ENCODE measurements at regions not wholly inside any gene's neighbourhood (a gene's known extent, or its start where the extent isn't known, plus 50 kb on each side); places are given as distances from the start of the nearest gene placed in this dataset.
A peak's percentile ranks its signal among the peaks of the same experiment; 100 is the strongest.

- DNase-seq (ENCODE audit: low spot score in 2 of 2) (no peak), FAIRE-seq (no peak)
Observed at GRCh38 chr10:118940386-118940785, 89.1 kb upstream of the NANOS1 start.

DNA sequence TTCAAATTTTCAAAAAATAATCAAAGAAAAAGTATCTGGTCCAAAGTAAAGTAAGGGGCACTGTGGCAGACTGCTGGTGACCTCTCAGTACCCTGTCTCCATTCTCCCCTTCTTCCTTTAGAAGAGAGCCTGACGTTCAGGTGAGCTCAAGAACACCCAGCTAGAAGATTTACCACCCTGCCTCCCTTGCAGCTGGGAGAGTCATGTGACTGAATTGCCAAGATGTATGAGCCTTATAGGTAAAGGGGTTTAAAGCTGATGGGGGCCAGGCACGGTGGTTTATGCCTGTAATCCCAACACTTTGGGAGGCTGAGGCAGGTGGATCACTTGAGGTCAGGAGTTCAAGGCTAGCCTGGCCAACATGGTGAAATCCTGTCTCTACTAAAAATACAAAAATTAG is 86.3 kb upstream of the NANOS1 start:
- DNase-seq (ENCODE audit: low spot score in 2 of 2): no peak
- no peak for FAIRE-seq

DNA sequence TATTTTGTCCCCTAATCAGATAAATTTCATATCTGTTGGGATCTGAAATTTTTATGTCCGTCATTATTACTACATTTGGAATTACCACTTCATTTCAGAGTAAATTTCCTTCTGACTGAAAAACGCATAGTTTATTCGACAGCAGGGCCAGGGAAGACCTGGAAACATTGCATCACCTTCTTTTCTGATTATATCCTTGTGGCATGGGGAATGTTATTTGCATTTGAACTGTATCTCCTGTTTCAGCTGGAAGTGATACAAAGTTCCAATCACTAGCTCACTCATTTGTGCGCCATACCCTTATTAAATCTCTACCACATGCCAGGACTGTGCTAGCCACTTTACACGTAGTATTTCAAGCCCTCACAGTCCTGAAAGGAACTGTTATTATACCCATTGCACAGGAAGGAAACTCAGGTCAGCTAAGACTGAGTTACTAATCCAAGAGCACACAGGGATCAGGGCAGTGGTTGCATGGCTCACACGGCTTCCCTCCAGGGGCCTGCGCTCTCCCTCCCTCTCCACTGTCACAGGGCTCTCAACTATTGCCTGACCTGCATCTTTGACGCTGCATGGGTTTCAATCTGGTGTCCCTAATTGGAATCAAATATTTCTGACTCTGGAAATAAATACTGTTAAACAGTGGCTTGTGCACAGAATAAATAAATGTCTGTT is 84.4 kb upstream of the NANOS1 start:
- DNase-seq (ENCODE audit: low spot score in 2 of 2) (no peak), FAIRE-seq (no peak)

- FAIRE-seq (no peak), DNase-seq (ENCODE audit: low spot score in 2 of 2) (no peak)
Observed at GRCh38 chr10:118948786-118949185, 80.7 kb upstream of the NANOS1 start.

DNA sequence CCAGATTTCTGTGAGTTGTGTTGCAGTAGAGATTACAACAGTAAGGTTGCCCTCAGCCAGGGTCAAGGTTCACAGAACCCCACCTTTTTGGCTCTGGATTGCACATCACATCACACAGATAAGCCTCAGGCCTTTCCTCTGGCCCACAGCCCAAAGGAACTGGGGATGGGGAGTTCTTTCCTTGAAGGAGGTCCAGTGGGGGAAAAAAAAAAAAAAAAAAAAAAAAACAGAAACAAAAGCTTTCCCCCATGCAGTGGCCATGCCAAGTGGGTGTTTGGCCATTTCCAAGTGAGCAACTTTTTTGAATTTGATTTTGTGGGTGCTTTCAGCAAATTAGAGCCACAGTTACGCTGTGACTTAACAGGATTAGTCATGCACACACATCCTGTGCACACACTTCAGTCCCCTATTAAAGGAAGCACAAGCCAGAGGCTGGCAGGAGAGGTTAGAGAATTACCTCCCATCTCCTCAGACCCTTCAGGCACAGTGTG is 79.3 kb upstream of the NANOS1 start:
- FAIRE-seq: no peak

GRCh38 chr10:118950997-118951637 is 78.4 kb upstream of the NANOS1 start:
- no peak for DNase-seq (ENCODE audit: low spot score in 2 of 2)

More for the DNA sequence above, 79.3 kb upstream of the NANOS1 start:
- no peak for DNase-seq (ENCODE audit: low spot score in 2 of 2)

GRCh38 chr10:118952493-118953295 is 76.8 kb upstream of the NANOS1 start:
- DNase-seq (ENCODE audit: low spot score in 2 of 2) (no peak), FAIRE-seq (no peak)

More at GRCh38 chr10:118950997-118951637, 78.4 kb upstream of the NANOS1 start:
- no peak for FAIRE-seq

GRCh38 chr10:118953598-118954393 is 75.7 kb upstream of the NANOS1 start:
- DNase-seq (ENCODE audit: low spot score in 2 of 2): peak in 1 of 2 donors; percentile 35
- no peak for FAIRE-seq

DNA sequence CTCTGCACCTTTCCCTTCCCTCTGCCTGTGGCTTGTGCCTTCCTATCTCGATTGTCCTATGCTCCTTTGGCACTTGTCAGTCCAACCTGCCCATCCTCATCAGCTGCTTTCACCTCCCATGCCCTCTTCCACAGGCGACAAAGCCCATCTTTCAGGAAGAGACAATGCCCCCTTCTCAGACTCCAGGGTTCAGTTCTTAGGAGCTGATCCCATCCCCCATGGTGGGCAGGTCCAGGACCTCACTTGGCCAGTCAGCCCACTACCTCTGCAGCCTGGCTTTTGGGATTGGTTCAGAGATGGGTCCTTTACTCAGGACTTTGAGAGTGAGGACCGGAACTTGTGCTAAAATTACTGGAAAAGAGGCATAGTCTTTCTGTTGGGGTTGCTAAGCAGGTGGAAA is 74.0 kb upstream of the NANOS1 start:
- FAIRE-seq: no peak
- DNase-seq (ENCODE audit: low spot score in 2 of 2): no peak

GRCh38 chr10:118955951-118956801 is 73.3 kb upstream of the NANOS1 start:
- DNase-seq (ENCODE audit: low spot score in 2 of 2) (no peak), FAIRE-seq (no peak)

DNA sequence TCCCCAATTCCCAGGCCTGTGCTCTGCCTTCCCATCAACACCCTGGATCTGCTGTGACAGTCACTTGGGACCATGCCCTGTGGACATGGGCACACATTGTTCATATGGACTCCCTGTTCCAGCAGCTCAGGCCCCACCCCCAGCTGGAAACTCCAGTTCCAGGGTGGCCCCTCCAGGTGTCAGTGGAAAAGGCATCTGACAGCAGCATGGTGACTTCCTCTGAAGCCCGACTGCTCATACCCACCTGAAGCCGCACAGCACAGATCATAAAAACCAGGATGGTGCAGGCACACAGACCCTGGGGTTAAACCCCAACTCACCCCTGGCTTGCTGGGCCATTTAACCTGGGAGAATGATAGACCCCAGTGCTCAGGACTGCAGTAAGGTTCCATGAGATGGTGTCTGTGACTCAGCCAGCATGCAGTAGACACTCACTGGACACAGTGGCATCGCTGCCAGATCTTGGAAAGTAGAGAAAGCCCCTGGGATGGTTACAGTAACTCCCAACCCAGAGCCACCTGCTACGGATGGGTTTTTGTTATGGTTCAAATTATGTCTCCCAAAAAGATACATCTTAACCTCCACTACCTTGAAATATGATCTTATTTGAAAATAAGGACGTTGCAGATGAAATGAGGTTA is 72.6 kb upstream of the NANOS1 start:
- DNase-seq (ENCODE audit: low spot score in 2 of 2) (no peak), FAIRE-seq (no peak)

- FAIRE-seq (no peak), DNase-seq (ENCODE audit: low spot score in 2 of 2) (no peak)
Observed at GRCh38 chr10:118957443-118957825, 72.1 kb upstream of the NANOS1 start.

DNA sequence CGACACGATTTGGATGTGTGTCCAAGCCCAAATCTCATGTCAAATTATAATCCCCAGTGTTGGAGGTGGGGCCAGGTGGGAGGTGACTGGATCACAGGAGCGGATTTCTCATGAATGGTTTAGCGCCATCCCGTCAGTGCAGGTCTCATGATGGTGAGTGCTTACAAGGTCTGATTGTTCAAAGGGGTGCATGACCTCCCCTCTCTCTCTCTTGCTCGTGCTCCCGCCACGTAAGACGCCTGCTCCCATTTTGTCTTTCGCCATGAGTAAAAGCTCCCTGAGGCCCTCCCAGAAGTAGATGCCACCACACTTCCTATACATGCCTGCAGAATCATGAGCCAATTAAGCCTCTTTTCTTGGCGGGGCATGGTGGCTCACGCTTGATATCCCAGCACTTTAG is 71.5 kb upstream of the NANOS1 start:
- no peak for DNase-seq (ENCODE audit: low spot score in 2 of 2)
- no peak for FAIRE-seq

GRCh38 chr10:118958559-118958958 is 71.0 kb upstream of the NANOS1 start:
- FAIRE-seq (no peak), DNase-seq (ENCODE audit: low spot score in 2 of 2) (no peak)

- DNase-seq (ENCODE audit: low spot score in 2 of 2): peak in 1 of 2 donors; percentile 62
- FAIRE-seq: no peak
Observed at GRCh38 chr10:118958984-118959925, 70.3 kb upstream of the NANOS1 start.

DNA sequence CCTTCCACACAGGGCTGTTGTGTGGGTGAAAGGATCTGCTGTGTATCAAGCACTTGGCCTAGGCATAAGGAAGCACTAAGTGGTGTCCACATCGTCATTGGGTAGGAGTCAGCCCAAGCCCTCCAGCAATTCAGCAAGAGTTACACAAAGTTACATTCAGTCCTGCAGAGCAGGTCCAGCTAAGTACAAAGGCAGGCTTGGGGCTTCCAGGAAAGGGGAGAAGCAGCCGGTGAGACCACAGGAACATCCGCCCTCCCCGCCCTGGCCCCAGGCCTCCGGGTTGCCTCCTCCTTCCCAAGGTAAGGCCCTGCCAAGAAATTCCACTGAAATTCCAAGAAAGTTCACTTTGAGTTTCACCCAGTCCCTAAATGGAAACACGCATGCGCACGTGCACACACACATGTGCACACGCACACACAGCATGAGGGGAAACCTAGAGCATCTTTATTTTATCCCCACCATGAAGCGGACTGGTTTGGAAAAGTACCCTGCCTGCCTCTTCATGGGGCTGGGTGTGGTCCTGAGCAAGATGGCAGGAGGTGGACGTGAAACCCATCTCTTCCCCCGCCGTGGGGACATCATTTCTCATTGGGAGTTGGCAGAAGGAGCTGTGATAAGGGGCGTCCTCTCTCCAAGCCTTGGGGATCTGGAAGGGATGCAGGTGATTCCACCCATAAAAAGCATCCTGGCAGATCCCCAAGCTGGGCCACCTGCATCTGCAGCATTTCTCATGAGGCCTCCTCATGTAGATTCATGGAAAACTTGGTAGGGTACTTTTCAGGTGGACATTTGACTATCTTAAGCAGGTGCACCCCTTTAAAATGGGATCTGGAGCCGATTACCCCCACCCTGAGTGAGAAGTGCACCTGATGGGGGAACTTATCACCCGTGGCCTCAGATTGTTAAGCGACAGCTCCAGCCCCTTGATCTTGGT is 69.1 kb upstream of the NANOS1 start:
- no peak for DNase-seq (ENCODE audit: low spot score in 2 of 2)
- no peak for FAIRE-seq

DNA sequence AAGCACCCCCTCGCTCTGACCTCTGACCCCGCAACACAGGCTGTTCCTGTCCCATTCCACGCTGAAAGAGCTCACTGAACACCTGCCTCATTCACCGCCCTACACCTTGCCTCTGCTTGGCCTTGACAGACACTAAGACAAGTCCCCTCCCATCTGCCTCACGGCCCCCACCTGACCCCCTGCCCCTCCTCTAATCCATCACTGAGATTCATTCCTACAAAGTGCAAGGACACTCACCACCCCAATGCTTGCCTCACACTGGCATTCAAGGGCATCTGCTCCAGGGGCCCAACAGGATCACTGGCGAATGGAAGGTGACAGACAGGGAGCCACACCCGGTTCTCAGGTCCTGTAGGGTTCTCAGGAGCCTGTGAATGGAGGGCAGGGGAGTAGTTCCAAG is 68.1 kb upstream of the NANOS1 start:
- FAIRE-seq: no peak
- no peak for DNase-seq (ENCODE audit: low spot score in 2 of 2)

Measured in frontal cortex (tissue), 3 donors.